GM18858 (cell line): ENCODE measurements at regions not wholly inside any gene's neighbourhood (a gene's known extent, or its start where the extent isn't known, plus 50 kb on each side); places are given as distances from the start of the nearest gene placed in this dataset.

Experiments used
- ATAC-seq: cut with Tn5 transposase; IDR thresholded peaks from one replicate; pipeline ENCODE4 v1.9.1; 2021; ENCODE audit not compliant: unreplicated experiment

- ATAC-seq, result no peak
Measured at GRCh38 chr11:36868380-36868779, 270.3 kb upstream of the RAG2 start.

GRCh38 chr11:36865846-36866245, 267.8 kb upstream of the RAG2 start:
- ATAC-seq, result no peak

GRCh38 chr11:36854875-36855274, 256.8 kb upstream of the RAG2 start:
- ATAC-seq, result no peak

- no peak for ATAC-seq
Measured at GRCh38 chr11:36848660-36849059, 250.6 kb upstream of the RAG2 start.

GRCh38 chr11:36840378-36840777, 242.3 kb upstream of the RAG2 start:
- ATAC-seq, result no peak

- ATAC-seq, result no peak
Measured at GRCh38 chr11:36837831-36838437, 239.9 kb upstream of the RAG2 start.

- ATAC-seq, result no peak
Measured at GRCh38 chr11:36825251-36825650, 227.2 kb upstream of the RAG2 start.

- no peak for ATAC-seq
Measured at GRCh38 chr11:36824349-36824748, 226.3 kb upstream of the RAG2 start.

GRCh38 chr11:36822829-36823228, 224.8 kb upstream of the RAG2 start:
- no peak for ATAC-seq

GRCh38 chr11:36818410-36818809, 220.4 kb upstream of the RAG2 start:
- no peak for ATAC-seq

- ATAC-seq, result no peak
Measured at GRCh38 chr11:36817336-36817965, 219.4 kb upstream of the RAG2 start.

- no peak for ATAC-seq
Measured at GRCh38 chr11:36809303-36809702, 211.3 kb upstream of the RAG2 start.

- no peak for ATAC-seq
Measured at GRCh38 chr11:36807871-36808270, 209.8 kb upstream of the RAG2 start.

GRCh38 chr11:36803084-36803483, 205.0 kb upstream of the RAG2 start:
- no peak for ATAC-seq

GRCh38 chr11:36792996-36793914, 195.2 kb upstream of the RAG2 start:
- no peak for ATAC-seq

- peak; percentile 62 for ATAC-seq
Measured at GRCh38 chr11:36791957-36792356, 193.9 kb upstream of the RAG2 start.

GRCh38 chr11:36790526-36790925, 192.5 kb upstream of the RAG2 start:
- no peak for ATAC-seq

- ATAC-seq, result no peak
Measured at GRCh38 chr11:36783808-36784207, 185.8 kb upstream of the RAG2 start.

- ATAC-seq, result no peak
Measured at GRCh38 chr11:36779791-36780190, 181.8 kb upstream of the RAG2 start.

- no peak for ATAC-seq
Measured at GRCh38 chr11:36777311-36777710, 179.3 kb upstream of the RAG2 start.

- no peak for ATAC-seq
Measured at GRCh38 chr11:36775756-36776155, 177.7 kb upstream of the RAG2 start.

GRCh38 chr11:36775130-36775529, 177.1 kb upstream of the RAG2 start:
- ATAC-seq, result no peak
